HUDEP-2 (cell line): ENCODE measurements at regions not wholly inside any gene's neighbourhood (a gene's known extent, or its start where the extent isn't known, plus 50 kb on each side); places are given as distances from the start of the nearest gene placed in this dataset.

Source experiments
- DNase-seq, 76 experiments: peaks; one replicate each; lab custom pipeline; 2025; ENCODE audit not compliant: unreplicated experiment in 76 of 76; lab: John Stamatoyannopoulos, UW

DNA sequence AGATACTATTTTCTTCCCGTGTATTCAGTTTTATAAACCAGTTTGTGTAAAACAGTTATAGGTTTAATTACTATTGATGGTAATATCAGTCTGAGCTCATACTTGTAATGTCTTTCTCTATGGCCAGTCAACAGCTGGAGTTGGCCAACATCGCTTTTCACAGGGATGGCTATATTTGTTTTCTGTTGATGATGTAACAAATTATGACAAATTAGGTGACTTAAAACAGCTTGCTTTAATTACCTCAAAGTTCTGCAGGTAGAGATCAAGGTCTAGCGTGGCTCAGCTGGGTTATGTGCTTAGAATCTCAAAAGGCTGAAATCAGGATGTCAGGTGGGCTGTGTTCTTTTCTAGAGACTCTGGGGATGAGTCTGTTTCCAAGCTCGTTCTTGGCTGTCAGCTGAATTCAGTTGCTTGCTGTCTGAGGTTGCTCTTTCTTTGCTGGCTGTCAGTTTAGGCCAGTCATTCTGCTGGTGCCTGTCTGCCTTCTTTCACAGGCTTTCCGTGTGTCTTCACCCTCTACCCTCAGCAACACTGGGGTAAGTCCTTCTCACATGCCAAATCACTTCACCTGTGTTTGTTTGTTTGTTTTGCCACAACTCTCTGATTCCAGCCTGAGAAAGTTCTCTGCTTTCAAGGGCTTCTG is 370.2 kb upstream of the E2F7 start:
- no peak for DNase-seq

DNA sequence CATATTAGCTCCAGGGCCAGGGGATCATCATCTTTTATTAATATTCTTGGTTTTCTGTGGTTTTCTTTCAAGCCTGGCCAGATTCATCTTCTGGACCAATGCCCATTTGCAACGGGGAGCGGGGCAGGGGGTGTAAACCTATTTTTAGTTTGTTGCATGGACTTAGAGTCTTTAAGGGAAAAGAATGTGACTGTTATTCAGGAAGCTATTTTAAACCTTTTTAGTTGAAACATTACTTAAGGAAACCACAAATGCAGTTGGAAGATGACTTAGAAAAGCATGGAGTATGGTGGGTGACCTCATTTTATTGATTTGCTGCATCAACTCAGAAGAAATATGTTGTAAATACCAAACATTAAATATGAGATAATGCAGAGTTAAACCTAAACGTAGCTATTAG is 368.4 kb upstream of the E2F7 start:
- DNase-seq: no peak

DNA sequence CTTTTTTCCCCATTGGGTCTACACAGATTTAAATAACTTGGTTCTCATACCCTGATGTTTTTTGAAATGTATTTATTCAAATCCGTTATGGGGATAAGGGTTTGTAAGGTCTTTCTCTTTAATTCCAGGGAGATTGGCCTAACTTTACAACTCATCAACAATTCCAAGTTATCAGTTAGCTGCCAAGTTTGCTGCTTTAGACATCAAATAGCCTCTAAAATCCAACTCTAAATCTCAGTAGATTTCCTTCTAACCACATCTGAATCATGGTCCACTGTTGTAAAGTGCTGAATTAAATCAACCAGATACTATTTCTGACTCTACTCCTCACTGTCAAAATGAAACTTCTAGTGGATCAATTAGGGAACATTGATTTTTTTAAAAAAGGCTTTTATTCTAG is 364.1 kb upstream of the E2F7 start:
- DNase-seq: no peak

DNA sequence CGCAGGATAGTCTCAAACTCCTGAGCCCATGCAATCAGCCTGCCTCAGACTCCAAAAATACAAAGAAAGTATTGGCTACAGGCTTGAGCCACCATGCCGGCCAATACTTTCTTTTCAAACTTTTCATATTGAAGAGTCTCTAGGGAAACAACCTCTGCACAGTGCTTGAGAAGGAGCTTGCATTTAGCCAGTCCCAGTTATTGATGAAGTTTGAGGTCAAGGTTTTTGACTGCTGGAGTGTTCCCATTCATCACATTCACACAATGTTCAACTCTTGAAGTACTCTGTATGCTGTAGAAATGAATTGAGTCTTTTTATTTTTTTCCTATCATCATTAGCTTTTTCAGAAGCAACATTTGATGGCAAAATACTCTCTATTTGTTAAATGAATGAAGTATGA is 355.8 kb upstream of the E2F7 start:
- DNase-seq: no peak

DNA sequence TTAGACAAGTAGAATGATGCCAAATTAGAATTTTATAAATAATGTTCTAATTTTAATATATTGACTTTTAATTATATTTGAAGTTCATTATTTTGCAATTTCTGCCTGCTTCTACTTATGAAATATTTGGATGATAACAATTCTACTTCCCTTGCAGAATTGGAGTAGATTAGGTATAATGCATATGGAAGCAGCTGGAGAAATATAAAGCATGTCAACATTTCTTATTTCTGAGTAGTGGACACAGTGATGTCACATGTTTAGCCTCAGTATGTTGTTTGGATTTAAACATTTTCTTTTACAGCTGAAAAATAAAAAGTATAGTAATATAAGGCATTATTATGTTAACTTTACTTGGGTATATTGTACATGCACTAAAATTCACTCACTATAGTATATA is 344.2 kb upstream of the E2F7 start:
- DNase-seq: no peak

DNA sequence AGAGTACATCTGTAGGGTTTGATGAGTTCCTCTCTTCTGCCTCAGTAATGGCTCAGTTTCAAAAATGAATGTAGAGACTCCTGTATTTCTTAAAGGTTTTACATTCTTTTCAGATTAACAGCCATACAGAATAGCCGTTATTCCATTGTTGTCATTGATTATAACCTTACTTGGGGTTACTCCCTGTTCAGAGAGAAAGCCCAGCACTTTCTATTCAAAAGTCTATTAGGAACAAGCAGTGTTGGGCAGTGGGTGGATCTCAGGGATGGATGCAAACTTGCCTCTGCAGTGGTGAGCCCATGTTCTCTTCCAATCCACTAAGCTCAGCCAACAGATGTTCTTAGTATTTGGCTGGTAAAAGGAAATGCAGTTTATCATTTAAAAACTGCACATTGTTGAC is 342.6 kb upstream of the E2F7 start:
- no peak for DNase-seq

DNA sequence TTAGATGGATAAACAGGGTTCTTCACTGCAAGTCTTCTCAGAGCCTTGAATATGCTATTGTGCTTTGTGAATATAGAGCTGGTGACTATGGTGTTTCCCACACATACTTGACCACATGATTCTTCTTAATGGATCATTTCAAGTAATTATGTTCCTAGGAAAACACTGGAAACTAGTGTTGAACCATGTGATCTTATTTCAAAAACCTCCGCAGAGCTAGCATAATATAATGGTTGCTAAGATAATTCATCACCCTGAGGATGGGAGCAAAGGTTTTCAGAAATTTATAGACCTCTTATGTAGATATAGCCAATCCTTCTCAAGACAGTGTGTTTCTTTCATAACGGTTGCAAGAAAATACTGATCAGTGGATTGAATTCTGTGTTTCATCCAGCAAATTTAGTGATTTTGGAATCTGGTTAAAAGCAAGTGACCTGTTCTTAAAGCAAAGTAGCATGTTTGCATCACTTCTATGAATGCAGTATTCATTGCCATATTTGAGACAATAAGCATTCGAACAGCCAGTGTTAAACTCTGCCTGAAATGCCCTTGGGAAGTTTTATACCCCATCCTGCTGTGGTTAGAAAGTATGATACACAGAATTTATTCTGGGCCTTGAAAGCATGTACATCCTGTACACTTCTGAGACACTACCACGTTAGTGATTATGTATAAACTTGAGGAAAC is 341.0 kb upstream of the E2F7 start:
- DNase-seq: no peak

DNA sequence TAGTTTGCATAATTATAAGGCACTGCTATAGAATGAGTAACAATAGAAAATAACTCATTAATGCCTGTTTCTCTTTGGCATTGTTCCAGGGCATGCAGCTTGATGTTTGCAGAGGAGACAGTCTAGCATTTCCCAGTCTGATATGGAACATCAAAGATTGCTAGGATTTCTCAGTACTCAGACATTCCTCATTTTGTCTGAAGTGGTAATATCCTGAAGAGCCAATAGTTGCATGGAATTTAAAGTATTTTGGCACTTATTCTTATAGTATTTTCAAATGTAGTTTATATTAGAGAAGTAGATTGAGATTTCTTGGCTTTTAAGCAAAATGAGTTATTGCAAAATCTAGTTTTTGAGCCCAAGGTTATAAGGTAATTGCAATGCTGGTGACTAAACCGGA is 337.3 kb upstream of the E2F7 start:
- no peak for DNase-seq

DNA sequence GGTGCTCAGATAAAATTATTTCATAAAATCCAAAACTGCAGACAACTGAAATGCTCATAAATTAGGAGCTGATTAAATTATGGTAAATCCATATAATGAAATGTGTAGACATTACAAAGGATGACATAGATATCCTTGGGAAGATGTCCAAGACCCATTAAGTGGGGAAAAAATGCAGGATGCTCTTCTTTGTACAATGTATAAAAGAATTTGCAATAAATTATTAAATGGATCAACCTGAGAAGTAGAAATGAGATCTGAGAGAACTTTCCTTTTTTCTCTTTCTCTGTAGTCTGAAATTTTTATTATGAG is 336.4 kb upstream of the E2F7 start:
- no peak for DNase-seq

DNA sequence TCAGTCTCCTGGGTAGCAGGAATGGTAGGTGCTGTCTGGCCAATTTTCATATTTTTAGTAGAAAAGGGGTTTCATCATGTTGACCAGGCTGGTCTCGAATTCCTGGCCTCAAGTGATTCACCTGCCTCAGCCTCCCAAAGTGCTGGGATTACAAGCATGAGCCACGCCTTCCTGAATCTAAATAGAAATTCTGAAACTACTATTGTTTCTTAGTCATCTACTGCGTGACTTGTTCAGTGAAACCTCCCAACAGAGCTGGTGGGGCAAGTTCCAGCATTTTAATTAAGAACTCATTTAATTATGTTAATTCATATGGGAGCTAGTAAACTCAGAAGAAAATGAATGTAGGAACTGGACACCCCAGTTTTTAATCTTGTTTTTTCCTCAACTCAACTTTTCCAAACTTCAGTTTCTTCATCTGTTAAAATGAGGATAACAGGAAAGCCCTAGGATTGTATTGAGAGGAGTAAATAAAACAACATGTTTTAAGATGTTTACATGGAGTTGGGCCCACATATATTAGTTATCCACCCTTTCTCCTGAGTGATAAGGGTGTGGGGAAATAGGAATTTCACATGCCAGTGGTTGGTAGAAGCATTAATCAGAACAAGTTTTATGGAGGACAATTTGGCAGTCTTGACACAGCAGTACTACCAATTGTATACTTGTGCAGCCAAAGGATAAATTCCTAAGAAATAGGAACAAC is 335.8 kb upstream of the E2F7 start:
- no peak for DNase-seq

DNA sequence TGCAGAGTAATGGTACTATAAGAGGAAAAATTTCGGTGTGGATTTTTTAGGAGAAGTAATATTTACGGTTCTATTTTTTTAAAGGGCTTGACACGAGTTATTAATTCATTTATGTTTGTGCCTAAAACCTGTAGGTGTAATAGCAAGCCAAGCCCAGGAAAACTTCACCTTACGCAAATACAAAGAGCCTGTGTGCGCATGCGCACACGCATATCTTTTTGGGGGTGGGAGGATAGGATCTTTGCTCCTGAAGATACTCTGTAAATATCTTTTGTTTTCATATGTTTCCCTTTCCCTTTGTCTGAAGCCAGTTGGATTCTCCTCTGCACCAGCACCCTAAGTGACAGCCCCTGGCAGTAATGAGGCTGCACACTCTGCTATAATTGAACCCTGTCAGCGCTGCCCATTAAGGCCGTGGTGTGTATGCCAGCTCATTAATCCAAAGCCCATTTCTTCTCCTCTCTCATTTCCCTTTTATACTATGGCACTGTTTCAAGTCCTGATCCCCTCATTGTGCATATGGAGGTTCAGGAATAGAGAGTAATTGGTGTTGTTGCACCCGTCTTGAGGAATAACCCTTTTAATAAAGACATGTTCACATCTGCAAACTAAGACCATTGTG is 327.2 kb upstream of the E2F7 start:
- DNase-seq: no peak

DNA sequence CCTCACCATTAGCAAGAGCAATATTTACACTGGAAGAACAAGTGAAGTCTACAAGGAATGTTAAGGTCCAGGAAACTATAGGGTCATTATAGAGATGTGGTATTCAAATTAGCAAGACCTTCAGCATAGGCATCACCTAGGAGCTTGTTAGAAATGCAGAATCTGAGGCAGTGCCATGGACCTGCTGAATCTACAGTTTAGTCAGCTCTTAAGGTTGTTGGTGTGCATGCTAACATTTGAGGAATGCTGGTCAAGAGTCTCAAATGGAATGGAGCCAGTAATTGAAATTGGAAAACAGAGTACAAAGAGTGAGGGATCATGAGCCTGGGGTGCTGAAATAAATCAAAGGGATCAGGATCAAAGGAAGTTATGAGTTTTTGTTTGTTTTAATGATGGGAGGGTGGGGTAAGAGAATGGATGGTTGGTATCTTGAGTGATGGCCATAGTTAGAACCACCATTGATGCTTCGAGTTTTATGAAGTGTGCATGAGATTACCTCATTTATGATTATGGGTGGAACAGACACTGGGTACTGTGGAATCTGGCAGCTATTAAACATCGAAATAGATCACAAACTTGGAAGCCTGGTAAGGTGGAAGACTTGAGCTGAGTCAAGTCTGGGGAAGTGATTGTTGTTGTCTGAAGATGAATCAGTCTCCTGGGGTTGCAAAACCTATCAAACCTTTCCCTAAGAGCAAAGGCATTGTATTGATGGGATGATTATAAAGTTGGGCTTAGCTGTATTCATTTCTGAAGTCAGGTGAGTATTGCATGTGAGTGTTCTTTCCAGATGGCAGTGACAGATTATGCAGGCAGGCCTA is 323.3 kb upstream of the E2F7 start:
- no peak for DNase-seq

DNA sequence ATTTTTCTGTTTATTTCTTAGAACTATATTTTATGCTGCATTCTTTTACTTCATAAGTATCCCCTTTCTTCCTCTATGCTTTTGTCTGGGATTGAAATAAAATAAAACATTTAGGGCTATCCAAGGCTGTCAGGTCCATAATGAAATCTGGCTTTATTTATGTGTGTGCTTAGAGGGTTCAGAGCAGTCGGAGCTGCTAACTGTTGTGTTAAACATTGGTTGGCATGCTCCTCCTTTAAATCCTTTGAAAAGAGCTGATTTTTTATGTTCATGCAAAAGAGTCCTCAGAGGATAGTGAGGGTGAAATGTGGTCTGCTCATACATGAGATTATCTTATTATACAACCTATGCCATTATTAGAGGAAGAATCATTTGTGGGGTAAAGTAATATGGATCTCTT is 322.3 kb upstream of the E2F7 start:
- DNase-seq: no peak

DNA sequence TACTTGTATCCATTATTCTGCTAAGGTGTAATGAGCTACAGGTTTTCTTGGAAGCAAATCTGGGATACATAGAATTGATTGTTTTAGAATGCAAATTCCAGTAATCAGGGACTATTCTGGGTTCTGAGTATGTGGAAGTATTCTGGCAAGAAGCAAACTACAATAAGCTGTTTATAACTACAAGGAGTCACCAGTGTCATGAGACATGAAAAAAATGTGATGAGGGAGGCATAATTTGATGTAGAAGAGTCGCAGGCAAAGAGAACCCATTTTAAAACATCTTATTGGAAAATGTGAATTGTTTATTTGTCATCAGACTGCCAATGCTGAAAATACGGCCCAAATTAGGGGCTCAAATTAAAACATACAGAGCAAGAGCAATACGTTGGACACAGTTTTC is 321.8 kb upstream of the E2F7 start:
- no peak for DNase-seq

DNA sequence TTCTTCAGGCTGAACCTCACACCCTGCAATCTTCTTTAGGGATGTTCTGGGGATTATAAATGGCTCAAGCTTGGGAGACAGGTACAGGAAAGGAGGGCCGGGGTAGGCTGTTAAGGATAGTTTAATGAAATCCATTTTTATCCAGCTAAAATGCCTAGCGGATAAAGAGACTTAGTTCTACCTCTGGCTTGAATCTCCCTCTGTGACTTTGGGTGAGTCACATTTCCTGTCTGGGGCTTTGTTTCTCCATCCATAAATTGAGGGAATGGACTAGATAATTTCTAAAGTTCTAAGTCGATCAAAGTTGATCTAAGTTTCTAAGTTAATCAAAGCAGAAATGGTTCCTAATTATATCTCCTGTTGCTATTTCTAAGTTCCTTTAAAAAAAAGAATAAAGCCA is 319.6 kb upstream of the E2F7 start:
- no peak for DNase-seq

DNA sequence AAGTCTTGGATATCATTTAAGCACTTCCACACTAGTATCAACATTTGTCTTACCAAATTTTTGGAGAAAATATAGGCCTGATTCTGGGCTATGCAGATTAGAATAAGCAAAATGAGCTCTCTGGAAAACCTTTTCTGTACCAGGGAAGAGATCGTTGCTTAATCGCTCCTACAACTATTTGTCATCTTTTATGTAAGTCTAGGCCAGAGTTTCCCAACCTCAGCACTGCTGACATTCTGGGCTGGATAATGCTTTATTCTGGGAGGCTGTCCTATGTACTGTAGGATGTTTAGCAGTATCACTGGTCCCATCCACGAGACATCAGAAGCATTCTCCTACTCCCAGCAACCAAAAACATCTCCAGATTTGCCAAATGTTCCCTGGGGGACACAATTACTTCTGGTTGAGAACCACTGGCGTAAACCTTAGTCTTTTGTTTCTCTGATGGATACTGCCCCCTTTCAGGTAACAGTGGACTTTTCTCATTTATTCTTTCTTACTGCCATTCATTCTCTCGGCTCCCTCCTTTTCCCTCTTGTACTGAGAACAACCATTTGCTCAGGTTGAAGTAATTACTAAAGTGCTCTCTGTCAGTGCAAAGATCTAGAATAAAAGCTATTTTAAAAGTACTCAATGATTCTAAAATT is 316.9 kb upstream of the E2F7 start:
- no peak for DNase-seq

DNA sequence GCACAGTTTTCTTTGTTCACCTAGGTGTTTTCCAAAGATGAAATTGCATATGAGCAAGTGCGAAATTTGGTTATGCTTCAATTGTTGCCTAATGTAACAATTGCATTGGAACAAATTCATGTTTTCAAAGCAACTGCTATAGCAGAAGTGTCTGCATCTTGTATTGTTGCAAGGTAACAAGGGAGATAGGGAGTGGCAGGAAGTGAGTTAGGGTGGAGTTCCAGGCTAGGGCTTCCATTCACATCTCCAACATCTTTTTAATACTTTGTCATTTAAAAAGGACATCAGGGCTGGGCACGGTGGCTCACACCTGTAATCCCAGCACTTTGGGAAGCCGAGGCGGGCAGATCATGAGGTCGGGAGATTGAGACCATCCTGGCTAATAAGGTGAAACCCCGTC is 312.3 kb upstream of the E2F7 start:
- no peak for DNase-seq

DNA sequence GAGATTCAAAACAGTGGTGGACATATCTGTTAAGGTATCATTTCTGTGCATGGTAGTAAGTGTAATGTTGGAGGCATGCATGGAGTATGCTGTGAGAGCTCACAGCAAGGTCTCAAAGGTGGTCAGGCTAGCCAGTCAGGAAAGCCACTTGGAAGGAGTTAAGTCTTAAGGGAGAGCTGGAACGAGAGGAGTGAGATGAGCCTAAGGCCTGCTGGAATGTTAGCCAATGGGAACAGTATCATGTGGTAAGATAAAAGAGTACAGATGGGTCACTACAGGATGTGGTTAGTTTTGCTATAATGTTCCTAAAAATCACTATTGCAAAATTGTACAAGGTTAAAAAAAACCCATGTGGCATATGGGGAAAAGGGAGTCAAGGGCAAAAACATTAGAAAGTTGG is 311.7 kb upstream of the E2F7 start:
- no peak for DNase-seq

DNA sequence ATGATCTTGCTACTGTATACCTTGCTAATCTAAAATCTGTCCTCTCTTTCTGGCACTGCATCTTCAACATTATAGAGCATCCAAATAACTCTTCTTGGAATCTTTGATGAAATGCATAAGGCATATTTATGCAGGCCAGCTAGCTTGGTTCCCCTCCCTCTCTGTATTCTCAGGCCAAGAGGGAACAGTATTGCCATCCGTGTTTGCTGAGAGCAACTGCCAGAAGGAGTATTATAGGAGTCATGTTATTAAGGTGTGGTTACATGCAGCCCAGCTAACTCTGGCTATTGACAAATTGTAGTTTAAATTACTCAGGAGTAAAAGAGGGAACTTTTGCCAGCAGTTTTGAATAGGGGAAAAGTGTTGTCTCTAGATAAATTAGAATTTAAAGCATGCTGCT is 309.3 kb upstream of the E2F7 start:
- DNase-seq: no peak

DNA sequence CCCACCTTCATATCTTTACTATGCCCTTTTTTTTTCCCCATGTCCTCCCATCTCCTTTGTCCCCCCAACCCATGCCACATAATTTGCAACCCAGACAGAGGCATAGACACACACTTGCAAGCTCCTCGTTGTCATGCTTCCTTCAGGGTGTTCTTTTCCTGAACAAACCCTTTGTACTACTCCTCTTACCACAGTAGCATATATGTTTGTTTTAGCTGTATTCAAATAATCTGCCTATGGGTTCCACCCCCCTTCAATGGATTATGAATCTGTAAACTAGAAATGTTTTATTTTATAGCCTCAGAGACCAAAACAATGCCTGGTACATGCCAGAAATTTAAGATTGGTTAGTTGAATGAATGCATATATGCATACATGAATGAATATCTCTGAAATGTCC is 307.1 kb upstream of the E2F7 start:
- no peak for DNase-seq

DNA sequence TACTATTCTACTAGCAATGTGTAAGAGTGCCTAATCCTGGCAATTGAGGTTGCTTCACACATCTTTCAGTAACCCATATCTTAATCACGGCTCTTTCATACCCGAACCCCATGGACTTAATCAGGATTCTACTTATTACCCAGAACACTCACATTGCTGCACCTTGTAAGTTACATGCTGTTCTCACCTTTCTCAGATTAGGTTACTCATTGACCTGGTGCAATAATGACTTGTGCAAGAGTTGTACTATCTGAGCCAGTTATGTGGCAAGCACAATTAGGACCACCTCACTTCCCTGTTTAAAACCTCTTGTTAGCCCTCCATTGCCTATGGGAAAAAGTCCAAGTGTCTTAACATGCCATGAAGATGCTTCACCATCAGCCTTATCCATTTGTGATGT is 306.7 kb upstream of the E2F7 start:
- no peak for DNase-seq
